HepG2 (cell line): ENCODE measurements at regions not wholly inside any gene's neighbourhood (a gene's known extent, or its start where the extent isn't known, plus 50 kb on each side); places are given as distances from the start of the nearest gene placed in this dataset.

Experiments
- ATAC-seq: fragments of 200-7000 bp; cut with Tn5 transposase; 3 replicates; pipeline ENCODE4 v1.9.1; 2020; ENCODE audit warnings: mild to moderate bottlenecking, moderate library complexity
- BruUV-seq: library from RNA; stranded (reverse); fragments of 400-500 nt; replicated peaks from 2 replicates; lab custom pipeline; 2021; lab: Mats Ljungman, UMichigan
- CTCF ChIA-PET: fragments of 300-600 bp; formaldehyde crosslinking; extraction: SDS; loops from one replicate; lab custom pipeline; 2021; ENCODE audit warnings: low total read pairs, inconsistent platforms, low intra/inter-chr PET ratio; lab: Yijun Ruan, JAX
- POLR2A ChIA-PET: fragments of 350-600 bp; sonication (Branson Sonifier 250); formaldehyde crosslinking; loops from one replicate; lab custom pipeline; 2020; ENCODE audit warnings: antibody characterized with exemption, inconsistent platforms; lab: Yijun Ruan, JAX
- DNase-seq: peaks from one replicate; pipeline ENCODE4 v3.0.0-alpha.2; 2015; ENCODE audit warnings: low spot score
- FAIRE-seq: peaks from 3 replicates; lab custom pipeline; 2011; peaks lifted over from hg19 to GRCh38; lab: Jason Lieb, UNC
- H2AFZ ChIP-seq: one replicate; pipeline ENCODE4 v1.6.1; 2011; ENCODE audit warnings: low read length, inconsistent platforms
- H3K27ac ChIP-seq: fragments of 300-600 bp; 3 replicates; pipeline ENCODE4 v1.8.0; 2011; ENCODE audit warnings: mixed run types, mild to moderate bottlenecking, mixed read lengths, low read length, inconsistent platforms; ENCODE audit not compliant: insufficient read depth; ENCODE audit errors: extremely low read length
- H3K27me3 ChIP-seq, 2 experiments: fragments of 200-600 bp in 1 of 2; 2 replicates in 1 of 2; 3 replicates in 1 of 2; pipeline versions ENCODE4 v1.6.0 to v1.8.0; 2011; ENCODE audit warnings: low read length in 2 of 2, mild to moderate bottlenecking in 2 of 2, moderate library complexity in 2 of 2, inconsistent platforms in 1 of 2; ENCODE audit not compliant: insufficient read depth in 2 of 2, control insufficient read depth in 1 of 2
- H3K36me3 ChIP-seq, 2 experiments: fragments of 200-600 bp in 1 of 2; replicated peaks in 1 of 2; 2 replicates in 1 of 2; 3 replicates in 1 of 2; pipeline versions ENCODE4 v1.5.1 to v1.8.0; 2011; ENCODE audit warnings: low read length in 2 of 2, inconsistent platforms in 1 of 2; ENCODE audit not compliant: insufficient read depth in 2 of 2, control insufficient read depth in 1 of 2
- H3K4me1 ChIP-seq: 2 replicates; pipeline ENCODE4 v1.5.1; 2012; ENCODE audit warnings: low read length, inconsistent platforms; ENCODE audit not compliant: insufficient read depth
- H3K4me2 ChIP-seq: 2 replicates; pipeline ENCODE4 v1.6.0; 2011; ENCODE audit warnings: low read depth, low read length, inconsistent platforms
- H3K4me3 ChIP-seq, 3 experiments: fragments of 200-600 bp in 1 of 3; sonication (generic), shearing (Covaris generic) in 1 of 3; replicated peaks in 1 of 3; 2 replicates each; pipeline ENCODE4 v1.5.1; 2011 to 2016; ENCODE audit warnings: low read length in 3 of 3, inconsistent platforms in 2 of 3, low read depth in 2 of 3, mild to moderate bottlenecking in 2 of 3, control low read depth in 1 of 3, mixed read lengths in 1 of 3; ENCODE audit not compliant: insufficient read depth in 1 of 3
- H3K79me2 ChIP-seq: one replicate; pipeline ENCODE4 v1.6.1; 2011; ENCODE audit warnings: low read length, inconsistent platforms; ENCODE audit not compliant: insufficient read depth
- H3K9ac ChIP-seq: 2 replicates; pipeline ENCODE4 v1.6.0; 2011; ENCODE audit warnings: mild to moderate bottlenecking, low read depth, low read length, inconsistent platforms; ENCODE audit not compliant: insufficient read depth
- H3K9me3 ChIP-seq: 2 replicates; pipeline ENCODE4 v1.5.1; 2012; ENCODE audit warnings: mild to moderate bottlenecking, low read length
- H4K20me1 ChIP-seq: 2 replicates; pipeline ENCODE4 v1.6.0; 2011; ENCODE audit warnings: inconsistent platforms, mild to moderate bottlenecking, low read length, moderate library complexity; ENCODE audit not compliant: insufficient read depth
- KMT2A ChIP-seq: sonication (generic); formaldehyde crosslinking; IDR thresholded peaks from 2 replicates; pipeline ENCODE4 v1.4.0; 2020; ENCODE audit warnings: missing genetic modification reagents
- RNF2 ChIP-seq: fragments of 450-650 bp; conservative IDR thresholded peaks from 2 replicates; pipeline ENCODE4 v1.6.1; 2016; ENCODE audit warnings: low read depth
- SP2 ChIP-seq: sonication (generic); formaldehyde crosslinking; IDR thresholded peaks from 2 replicates; pipeline ENCODE4 v1.5.1; 2020; ENCODE audit warnings: mild to moderate bottlenecking, missing genetic modification reagents
- TBL1XR1 ChIP-seq: fragments of 150-350 bp; IDR thresholded peaks from 2 replicates; pipeline ENCODE4 v1.6.1; 2014; ENCODE audit warnings: borderline replicate concordance, low read length; ENCODE audit not compliant: partially characterized antibody
- in situ Hi-C: cut with HindIII; loops from 2 replicates; pipeline ENCODE4 v1.10.0; 2017; ENCODE audit warnings: low pct_unique_long_range_greater_than_20kb; ENCODE audit not compliant: extremely low pct_ligation_motif_present
- intact Hi-C: fragments of 100-400 bp; cut with micrococcal nuclease; formaldehyde crosslinking; loops from one replicate; pipeline ENCODE4 v1.10.0; 2022; ENCODE audit not compliant: unreplicated experiment
- TF ChIP-seq, protein P1 (sequence below): sonication (generic); formaldehyde crosslinking; IDR thresholded peaks from 2 replicates; pipeline ENCODE4 v1.4.0; 2020; ENCODE audit warnings: missing genetic modification reagents
- TF ChIP-seq, protein P2 (sequence below): sonication (generic); formaldehyde crosslinking; IDR thresholded peaks from 2 replicates; pipeline ENCODE4 v1.5.0; 2020; ENCODE audit warnings: missing genetic modification reagents, mild to moderate bottlenecking, borderline replicate concordance
- TF ChIP-seq, protein P3 (sequence below): sonication (generic); formaldehyde crosslinking; IDR thresholded peaks from 2 replicates; pipeline ENCODE4 v1.5.0; 2020; ENCODE audit warnings: missing genetic modification reagents
- TF ChIP-seq, protein P4 (sequence below): IDR thresholded peaks from 2 replicates; pipeline ENCODE4 v1.6.1; 2016; ENCODE audit warnings: missing biosample characterization, missing genetic modification reagents, low read depth

DNA sequence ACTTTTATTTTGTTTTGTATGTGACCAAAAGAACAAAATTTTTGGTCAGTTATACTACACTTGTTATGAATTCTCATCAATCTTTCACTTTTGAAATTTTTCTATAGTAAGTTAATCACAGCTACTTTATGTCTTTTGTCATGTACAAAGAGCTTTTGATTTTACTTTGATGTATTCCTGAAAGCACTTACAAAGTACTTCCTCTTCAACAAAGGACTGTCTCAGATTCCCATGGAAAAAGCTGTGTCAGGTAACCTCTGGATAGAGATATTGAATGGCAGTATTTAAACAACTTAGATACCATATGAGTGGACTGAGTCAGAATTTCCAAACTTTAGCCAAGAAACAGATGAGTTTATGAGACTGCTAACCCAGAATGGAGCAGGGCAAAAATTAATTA lies 689.3 kb upstream of the ATXN8OS start:
- Histone ChIP-seq H4K20me1 (no peaks in the 10 kb centered on the region), H3K4me3 (no peak overlapping the region), H3K9me3 (peaks cover 18% of the 10 kb centered on the region), H3K9ac (no peak overlapping the region), H3K4me1 (no peaks in the 10 kb centered on the region), H3K4me2 (no peak overlapping the region), H2AFZ (no peak overlapping the region), H3K79me2 (no peaks in the 10 kb centered on the region), H3K27me3 (no peaks in the 10 kb centered on the region), H3K27ac (no peak overlapping the region), H3K36me3 (no peaks in the 10 kb centered on the region)
- no peak for ATAC-seq
- ChIA-PET POLR2A (no interaction called here), CTCF (no interaction called here)
- intact Hi-C loops: no loop called here
- BruUV-seq: no TSS peak
- no peak for FAIRE-seq
- TF ChIP-seq, protein P1, sequence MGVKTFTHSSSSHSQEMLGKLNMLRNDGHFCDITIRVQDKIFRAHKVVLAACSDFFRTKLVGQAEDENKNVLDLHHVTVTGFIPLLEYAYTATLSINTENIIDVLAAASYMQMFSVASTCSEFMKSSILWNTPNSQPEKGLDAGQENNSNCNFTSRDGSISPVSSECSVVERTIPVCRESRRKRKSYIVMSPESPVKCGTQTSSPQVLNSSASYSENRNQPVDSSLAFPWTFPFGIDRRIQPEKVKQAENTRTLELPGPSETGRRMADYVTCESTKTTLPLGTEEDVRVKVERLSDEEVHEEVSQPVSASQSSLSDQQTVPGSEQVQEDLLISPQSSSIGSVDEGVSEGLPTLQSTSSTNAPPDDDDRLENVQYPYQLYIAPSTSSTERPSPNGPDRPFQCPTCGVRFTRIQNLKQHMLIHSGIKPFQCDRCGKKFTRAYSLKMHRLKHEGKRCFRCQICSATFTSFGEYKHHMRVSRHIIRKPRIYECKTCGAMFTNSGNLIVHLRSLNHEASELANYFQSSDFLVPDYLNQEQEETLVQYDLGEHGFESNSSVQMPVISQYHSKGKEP (CRISPR knock-in tag): no peak
- TF ChIP-seq KMT2A (CRISPR knock-in tag) (no peak), RNF2 (no peak), SP2 (CRISPR knock-in tag) (no peak), TBL1XR1 (no peak)
- TF ChIP-seq, protein P2, sequence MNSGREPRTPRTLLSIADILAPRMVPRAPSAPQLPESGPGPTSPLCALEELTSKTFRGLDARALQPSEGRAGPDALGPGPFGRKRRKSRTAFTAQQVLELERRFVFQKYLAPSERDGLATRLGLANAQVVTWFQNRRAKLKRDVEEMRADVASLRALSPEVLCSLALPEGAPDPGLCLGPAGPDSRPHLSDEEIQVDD (CRISPR knock-in tag): no peak
- TF ChIP-seq, protein P3, sequence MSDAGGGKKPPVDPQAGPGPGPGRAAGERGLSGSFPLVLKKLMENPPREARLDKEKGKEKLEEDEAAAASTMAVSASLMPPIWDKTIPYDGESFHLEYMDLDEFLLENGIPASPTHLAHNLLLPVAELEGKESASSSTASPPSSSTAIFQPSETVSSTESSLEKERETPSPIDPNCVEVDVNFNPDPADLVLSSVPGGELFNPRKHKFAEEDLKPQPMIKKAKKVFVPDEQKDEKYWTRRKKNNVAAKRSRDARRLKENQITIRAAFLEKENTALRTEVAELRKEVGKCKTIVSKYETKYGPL: no peak
- TF ChIP-seq, protein P4, sequence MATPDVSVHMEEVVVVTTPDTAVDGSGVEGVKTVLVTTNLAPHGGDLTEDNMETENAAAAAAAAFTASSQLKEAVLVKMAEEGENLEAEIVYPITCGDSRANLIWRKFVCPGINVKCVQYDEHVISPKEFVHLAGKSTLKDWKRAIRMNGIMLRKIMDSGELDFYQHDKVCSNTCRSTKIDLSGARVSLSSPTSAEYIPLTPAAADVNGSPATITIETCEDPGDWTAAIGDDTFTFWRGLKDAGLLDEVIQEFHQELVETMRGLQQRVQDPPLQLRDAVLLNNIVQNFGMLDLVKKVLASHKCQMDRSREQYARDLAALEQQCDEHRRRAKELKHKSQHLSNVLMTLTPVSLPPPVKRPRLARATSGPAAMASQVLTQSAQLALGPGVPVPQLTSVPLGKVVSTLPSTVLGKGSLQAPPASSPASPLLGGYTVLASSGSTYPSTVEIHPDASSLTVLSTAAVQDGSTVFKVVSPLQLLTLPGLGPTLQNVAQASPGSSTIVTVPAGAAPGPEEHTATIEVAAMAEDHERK (CRISPR knock-in tag): no peak
- DNase-seq: no peak
- in situ Hi-C loops: no loop called here
